Activated naive CD4-positive, alpha-beta T cell treated with anti-CD3 and anti-CD28 coated beads, Interleukin-2, amount 10 ng/mL, durations not matched to agents 7 days and 5 days (primary cell): ENCODE measurements at regions not wholly inside any gene's neighbourhood (a gene's known extent, or its start where the extent isn't known, plus 50 kb on each side); places are given as distances from the start of the nearest gene placed in this dataset.

Experiments
- CTCF ChIA-PET: fragments of 350-600 bp; sonication (Branson Sonifier 250); formaldehyde crosslinking; loops from one replicate; lab custom pipeline; 2021; ENCODE audit warnings: antibody characterized with exemption; lab: Charles Lee
- DNase-seq: peaks from one replicate; pipeline ENCODE4 v3.0.0-alpha.2; 2020
- H3K27ac Mint-ChIP-seq: one replicate; pipeline ENCODE4 v1.8.0; 2021; ENCODE audit warnings: mild to moderate bottlenecking, moderate library complexity, mixed read lengths
- H3K27me3 Mint-ChIP-seq: one replicate; pipeline ENCODE4 v1.8.0; 2021; ENCODE audit warnings: mild to moderate bottlenecking, mixed read lengths
- H3K36me3 Mint-ChIP-seq: one replicate; pipeline ENCODE4 v1.8.0; 2021; ENCODE audit warnings: mixed read lengths
- H3K4me1 Mint-ChIP-seq: one replicate; pipeline ENCODE4 v1.8.0; 2021; ENCODE audit warnings: mixed read lengths
- H3K4me3 Mint-ChIP-seq: one replicate; pipeline ENCODE4 v1.8.0; 2021; ENCODE audit warnings: mild to moderate bottlenecking, moderate library complexity, mixed read lengths
- H3K9me3 Mint-ChIP-seq: one replicate; pipeline ENCODE4 v1.8.0; 2021; ENCODE audit warnings: mixed read lengths

- CTCF ChIA-PET = no interaction called here
- no peak overlapping the region for H3K27ac Mint-ChIP-seq
- peaks cover 11% of the 10 kb centered on the region for H3K4me1 Mint-ChIP-seq
These were observed 52.9 kb upstream of the RGS1 start for GRCh38 chr1:192522673-192523072.

GRCh38 chr1:192524223-192524622 is 51.4 kb upstream of the RGS1 start:
- peaks cover 12% of the 10 kb centered on the region for H3K4me1 Mint-ChIP-seq

More at GRCh38 chr1:192522673-192523072, 52.9 kb upstream of the RGS1 start:
- Mint-ChIP-seq H3K4me3 (no peak overlapping the region), H3K27me3 (peaks cover 6% of the 10 kb centered on the region), H3K9me3 (no peaks in the 10 kb centered on the region), H3K36me3 (no peaks in the 10 kb centered on the region)
- no peak for DNase-seq

More at GRCh38 chr1:192524223-192524622, 51.4 kb upstream of the RGS1 start:
- H3K27me3 Mint-ChIP-seq = peaks cover 6% of the 10 kb centered on the region
- no peaks in the 10 kb centered on the region for H3K36me3 Mint-ChIP-seq
- H3K27ac Mint-ChIP-seq = no peak overlapping the region
- H3K9me3 Mint-ChIP-seq = no peaks in the 10 kb centered on the region
- no peak for DNase-seq
- no peak overlapping the region for H3K4me3 Mint-ChIP-seq
- CTCF ChIA-PET = no interaction called here
